IMR-90 (cell line): ENCODE measurements at regions not wholly inside any gene's neighbourhood (a gene's known extent, or its start where the extent isn't known, plus 50 kb on each side); places are given as distances from the start of the nearest gene placed in this dataset.

Experiments
- BHLHE40 ChIP-seq: fragments of 150-350 bp; IDR thresholded peaks from 2 replicates; pipeline ENCODE4 v1.6.1; 2016; ENCODE audit warnings: mild to moderate bottlenecking, low read depth, low read length
- CEBPB ChIP-seq: IDR thresholded peaks from 2 replicates; pipeline ENCODE4 v1.6.1; 2012; ENCODE audit warnings: low read depth, low read length, improper control_type of control experiment
- MAFK ChIP-seq: IDR thresholded peaks from 2 replicates; pipeline ENCODE4 v1.6.1; 2012; ENCODE audit warnings: low read depth, low read length, improper control_type of control experiment
- MAZ ChIP-seq: IDR thresholded peaks from 2 replicates; pipeline ENCODE4 v1.6.1; 2012; ENCODE audit warnings: low read depth, mild to moderate bottlenecking, low read length, improper control_type of control experiment, moderate library complexity, borderline replicate concordance
- MXI1 ChIP-seq: IDR thresholded peaks from 2 replicates; pipeline ENCODE4 v1.6.1; 2012; ENCODE audit warnings: low read depth, mild to moderate bottlenecking, low read length, moderate library complexity, borderline replicate concordance
- NFE2L2 ChIP-seq: fragments of 150-350 bp; IDR thresholded peaks from 2 replicates; pipeline ENCODE4 v1.6.1; 2016; ENCODE audit warnings: low read depth, mild to moderate bottlenecking, low read length
- POLR2A ChIP-seq: IDR thresholded peaks from 2 replicates; pipeline ENCODE4 v1.6.1; 2012; ENCODE audit warnings: mild to moderate bottlenecking, low read depth, low read length
- RAD21 ChIP-seq: IDR thresholded peaks from 2 replicates; pipeline ENCODE4 v1.6.1; 2012; ENCODE audit warnings: low read length, improper control_type of control experiment
- RCOR1 ChIP-seq: IDR thresholded peaks from 2 replicates; pipeline ENCODE4 v1.6.1; 2012; ENCODE audit warnings: mild to moderate bottlenecking, low read length, improper control_type of control experiment; ENCODE audit not compliant: insufficient replicate concordance
- RFX5 ChIP-seq: IDR thresholded peaks from 2 replicates; pipeline ENCODE4 v1.8.0; 2012; ENCODE audit warnings: low read depth, mild to moderate bottlenecking, low read length, moderate library complexity
- SMC3 ChIP-seq: fragments of 150-350 bp; IDR thresholded peaks from 2 replicates; pipeline ENCODE4 v1.6.1; 2016; ENCODE audit warnings: low read depth, mild to moderate bottlenecking, antibody characterized with exemption, low read length, moderate library complexity
- USF2 ChIP-seq: fragments of 150-350 bp; IDR thresholded peaks from 2 replicates; pipeline ENCODE4 v1.6.1; 2017; ENCODE audit warnings: mild to moderate bottlenecking, antibody characterized with exemption, low read length, low read depth
- TF ChIP-seq, protein P1 (sequence below): conservative IDR thresholded peaks from 2 replicates; pipeline ENCODE4 v1.5.1; 2012; ENCODE audit warnings: mild to moderate bottlenecking, low read depth, low read length, improper control_type of control experiment
- TF ChIP-seq, protein P2 (sequence below): fragments of 150-350 bp; IDR thresholded peaks from 2 replicates; pipeline ENCODE4 v1.6.1; 2016; ENCODE audit warnings: low read depth, mild to moderate bottlenecking, low read length, moderate library complexity, borderline replicate concordance

- TF ChIP-seq RAD21 (no peak), USF2 (no peak), POLR2A (no peak), MXI1 (no peak), MAFK (no peak), MAZ (no peak), RCOR1 (no peak), CEBPB (no peak), RFX5 (no peak), BHLHE40 (no peak), SMC3 (no peak), NFE2L2 (no peak)
- TF ChIP-seq, protein P1, sequence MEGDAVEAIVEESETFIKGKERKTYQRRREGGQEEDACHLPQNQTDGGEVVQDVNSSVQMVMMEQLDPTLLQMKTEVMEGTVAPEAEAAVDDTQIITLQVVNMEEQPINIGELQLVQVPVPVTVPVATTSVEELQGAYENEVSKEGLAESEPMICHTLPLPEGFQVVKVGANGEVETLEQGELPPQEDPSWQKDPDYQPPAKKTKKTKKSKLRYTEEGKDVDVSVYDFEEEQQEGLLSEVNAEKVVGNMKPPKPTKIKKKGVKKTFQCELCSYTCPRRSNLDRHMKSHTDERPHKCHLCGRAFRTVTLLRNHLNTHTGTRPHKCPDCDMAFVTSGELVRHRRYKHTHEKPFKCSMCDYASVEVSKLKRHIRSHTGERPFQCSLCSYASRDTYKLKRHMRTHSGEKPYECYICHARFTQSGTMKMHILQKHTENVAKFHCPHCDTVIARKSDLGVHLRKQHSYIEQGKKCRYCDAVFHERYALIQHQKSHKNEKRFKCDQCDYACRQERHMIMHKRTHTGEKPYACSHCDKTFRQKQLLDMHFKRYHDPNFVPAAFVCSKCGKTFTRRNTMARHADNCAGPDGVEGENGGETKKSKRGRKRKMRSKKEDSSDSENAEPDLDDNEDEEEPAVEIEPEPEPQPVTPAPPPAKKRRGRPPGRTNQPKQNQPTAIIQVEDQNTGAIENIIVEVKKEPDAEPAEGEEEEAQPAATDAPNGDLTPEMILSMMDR, result no peak
- TF ChIP-seq, protein P2, sequence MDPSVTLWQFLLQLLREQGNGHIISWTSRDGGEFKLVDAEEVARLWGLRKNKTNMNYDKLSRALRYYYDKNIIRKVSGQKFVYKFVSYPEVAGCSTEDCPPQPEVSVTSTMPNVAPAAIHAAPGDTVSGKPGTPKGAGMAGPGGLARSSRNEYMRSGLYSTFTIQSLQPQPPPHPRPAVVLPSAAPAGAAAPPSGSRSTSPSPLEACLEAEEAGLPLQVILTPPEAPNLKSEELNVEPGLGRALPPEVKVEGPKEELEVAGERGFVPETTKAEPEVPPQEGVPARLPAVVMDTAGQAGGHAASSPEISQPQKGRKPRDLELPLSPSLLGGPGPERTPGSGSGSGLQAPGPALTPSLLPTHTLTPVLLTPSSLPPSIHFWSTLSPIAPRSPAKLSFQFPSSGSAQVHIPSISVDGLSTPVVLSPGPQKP, result no peak
These were observed 121.9 kb upstream of the EDIL3 start for GRCh38 chr5:84506625-84507024.
